ENCODE measurements at regions not wholly inside any gene's neighbourhood (a gene's known extent, or its start where the extent isn't known, plus 50 kb on each side); places are given as distances from the start of the nearest gene placed in this dataset.

DNA sequence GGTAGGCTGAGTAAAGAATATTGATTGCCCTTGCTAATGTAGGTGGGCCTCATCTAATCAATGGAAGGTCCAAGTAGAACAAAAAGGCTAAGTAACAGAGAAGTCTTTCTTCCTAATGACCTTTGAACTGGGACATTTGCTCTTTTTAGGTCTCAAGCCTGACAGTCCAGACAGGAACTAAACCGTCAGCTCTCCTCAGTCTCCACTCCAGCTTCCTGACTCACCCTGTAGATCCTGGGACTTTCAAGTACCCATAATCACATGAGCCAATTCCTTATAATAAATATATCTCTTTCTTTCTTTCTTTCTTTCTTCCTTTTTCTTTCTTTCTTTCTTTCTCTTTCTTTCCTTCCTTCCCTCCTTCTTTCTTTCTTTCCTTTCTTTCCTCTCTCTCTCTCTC is 479.5 kb upstream of the PAPPA start (continued):
- TF ChIP-seq, protein P1, sequence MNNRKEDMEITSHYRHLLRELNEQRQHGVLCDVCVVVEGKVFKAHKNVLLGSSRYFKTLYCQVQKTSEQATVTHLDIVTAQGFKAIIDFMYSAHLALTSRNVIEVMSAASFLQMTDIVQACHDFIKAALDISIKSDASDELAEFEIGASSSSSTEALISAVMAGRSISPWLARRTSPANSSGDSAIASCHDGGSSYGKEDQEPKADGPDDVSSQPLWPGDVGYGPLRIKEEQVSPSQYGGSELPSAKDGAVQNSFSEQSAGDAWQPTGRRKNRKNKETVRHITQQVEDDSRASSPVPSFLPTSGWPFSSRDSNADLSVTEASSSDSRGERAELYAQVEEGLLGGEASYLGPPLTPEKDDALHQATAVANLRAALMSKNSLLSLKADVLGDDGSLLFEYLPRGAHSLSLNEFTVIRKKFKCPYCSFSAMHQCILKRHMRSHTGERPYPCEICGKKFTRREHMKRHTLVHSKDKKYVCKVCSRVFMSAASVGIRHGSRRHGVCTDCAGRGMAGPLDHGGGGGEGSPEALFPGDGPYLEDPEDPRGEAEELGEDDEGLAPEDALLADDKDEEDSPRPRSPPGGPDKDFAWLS (CRISPR knock-in tag; IDR thresholded peaks at IDR 0.05; ENCODE audit: borderline replicate concordance) = no peak
- no peak for TF ChIP-seq CCDC6 (CRISPR knock-in tag; IDR thresholded peaks at IDR 0.05)

DNA sequence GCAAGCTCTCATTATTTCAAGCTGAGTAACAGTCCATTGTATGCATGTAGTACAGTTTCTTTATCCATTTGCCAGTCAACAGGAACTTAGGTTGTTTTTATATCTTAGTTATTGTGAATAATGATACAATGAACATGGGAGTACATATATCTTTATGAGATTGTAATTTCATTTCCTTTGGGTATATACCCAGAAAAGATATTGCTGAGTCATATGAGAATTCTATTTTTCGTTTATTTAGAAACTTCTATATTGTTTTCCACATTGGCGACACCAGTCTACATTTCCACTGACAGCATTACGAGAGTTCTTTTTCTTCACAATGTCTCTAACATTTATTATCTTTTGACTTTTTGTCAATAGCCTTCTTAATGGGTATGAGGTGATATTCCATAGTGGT is 477.8 kb upstream of the PAPPA start:
- Histone ChIP-seq H3K9me3 (ENCODE audit: low read length) (no peaks in the 10 kb centered on the region), H3K4me2 (ENCODE audit: low read depth, low read length) (no peak overlapping the region), H3K4me1 (ENCODE audit: insufficient read depth, low read length) (no peaks in the 10 kb centered on the region), H3K9ac (ENCODE audit: insufficient read depth, low read depth, low read length) (no peak overlapping the region), H3K27me3 (ENCODE audit: control insufficient read depth in 1 of 2, insufficient read depth in 2 of 2, low read length in 2 of 2) (no peaks in the 10 kb centered on the region), H3K79me2 (ENCODE audit: insufficient read depth, low read length) (no peaks in the 10 kb centered on the region), H2AFZ (ENCODE audit: low read length) (no peak overlapping the region), H3K36me3 (replicated peaks in 1 of 2; ENCODE audit: control insufficient read depth in 1 of 2, insufficient read depth in 2 of 2, low read length in 2 of 2) (no peaks in the 10 kb centered on the region), H4K20me1 (ENCODE audit: insufficient read depth, low read length) (no peaks in the 10 kb centered on the region), H3K27ac (ENCODE audit: extremely low read length, insufficient read depth, low read length) (no peak overlapping the region), H3K4me3 (replicated peaks in 1 of 3; ENCODE audit: insufficient read depth in 1 of 3, low read depth in 2 of 3, low read length in 3 of 3) (no peak overlapping the region)
- whole genome bisulfite sequencing (ENCODE audit: low lambda C conversion rate) = 43% methylated on average over 3 of the region's 3 CpGs
- BruUV-seq (replicated peaks) = no TSS peak
- ATAC-seq (no peak), FAIRE-seq (no peak), DNase-seq (ENCODE audit: low spot score) (no peak)
- no peak for TF ChIP-seq ZMYM3 (CRISPR knock-in tag; IDR thresholded peaks at IDR 0.05)
- TF ChIP-seq CHCHD3 (CRISPR knock-in tag; IDR thresholded peaks at IDR 0.05) = no peak
- TF ChIP-seq, protein P2, sequence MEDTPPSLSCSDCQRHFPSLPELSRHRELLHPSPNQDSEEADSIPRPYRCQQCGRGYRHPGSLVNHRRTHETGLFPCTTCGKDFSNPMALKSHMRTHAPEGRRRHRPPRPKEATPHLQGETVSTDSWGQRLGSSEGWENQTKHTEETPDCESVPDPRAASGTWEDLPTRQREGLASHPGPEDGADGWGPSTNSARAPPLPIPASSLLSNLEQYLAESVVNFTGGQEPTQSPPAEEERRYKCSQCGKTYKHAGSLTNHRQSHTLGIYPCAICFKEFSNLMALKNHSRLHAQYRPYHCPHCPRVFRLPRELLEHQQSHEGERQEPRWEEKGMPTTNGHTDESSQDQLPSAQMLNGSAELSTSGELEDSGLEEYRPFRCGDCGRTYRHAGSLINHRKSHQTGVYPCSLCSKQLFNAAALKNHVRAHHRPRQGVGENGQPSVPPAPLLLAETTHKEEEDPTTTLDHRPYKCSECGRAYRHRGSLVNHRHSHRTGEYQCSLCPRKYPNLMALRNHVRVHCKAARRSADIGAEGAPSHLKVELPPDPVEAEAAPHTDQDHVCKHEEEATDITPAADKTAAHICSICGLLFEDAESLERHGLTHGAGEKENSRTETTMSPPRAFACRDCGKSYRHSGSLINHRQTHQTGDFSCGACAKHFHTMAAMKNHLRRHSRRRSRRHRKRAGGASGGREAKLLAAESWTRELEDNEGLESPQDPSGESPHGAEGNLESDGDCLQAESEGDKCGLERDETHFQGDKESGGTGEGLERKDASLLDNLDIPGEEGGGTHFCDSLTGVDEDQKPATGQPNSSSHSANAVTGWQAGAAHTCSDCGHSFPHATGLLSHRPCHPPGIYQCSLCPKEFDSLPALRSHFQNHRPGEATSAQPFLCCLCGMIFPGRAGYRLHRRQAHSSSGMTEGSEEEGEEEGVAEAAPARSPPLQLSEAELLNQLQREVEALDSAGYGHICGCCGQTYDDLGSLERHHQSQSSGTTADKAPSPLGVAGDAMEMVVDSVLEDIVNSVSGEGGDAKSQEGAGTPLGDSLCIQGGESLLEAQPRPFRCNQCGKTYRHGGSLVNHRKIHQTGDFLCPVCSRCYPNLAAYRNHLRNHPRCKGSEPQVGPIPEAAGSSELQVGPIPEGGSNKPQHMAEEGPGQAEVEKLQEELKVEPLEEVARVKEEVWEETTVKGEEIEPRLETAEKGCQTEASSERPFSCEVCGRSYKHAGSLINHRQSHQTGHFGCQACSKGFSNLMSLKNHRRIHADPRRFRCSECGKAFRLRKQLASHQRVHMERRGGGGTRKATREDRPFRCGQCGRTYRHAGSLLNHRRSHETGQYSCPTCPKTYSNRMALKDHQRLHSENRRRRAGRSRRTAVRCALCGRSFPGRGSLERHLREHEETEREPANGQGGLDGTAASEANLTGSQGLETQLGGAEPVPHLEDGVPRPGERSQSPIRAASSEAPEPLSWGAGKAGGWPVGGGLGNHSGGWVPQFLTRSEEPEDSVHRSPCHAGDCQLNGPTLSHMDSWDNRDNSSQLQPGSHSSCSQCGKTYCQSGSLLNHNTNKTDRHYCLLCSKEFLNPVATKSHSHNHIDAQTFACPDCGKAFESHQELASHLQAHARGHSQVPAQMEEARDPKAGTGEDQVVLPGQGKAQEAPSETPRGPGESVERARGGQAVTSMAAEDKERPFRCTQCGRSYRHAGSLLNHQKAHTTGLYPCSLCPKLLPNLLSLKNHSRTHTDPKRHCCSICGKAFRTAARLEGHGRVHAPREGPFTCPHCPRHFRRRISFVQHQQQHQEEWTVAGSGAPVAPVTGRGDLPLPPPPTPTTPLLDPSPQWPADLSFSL (CRISPR knock-in tag; IDR thresholded peaks at IDR 0.05) = no peak
- TF ChIP-seq KLF9 (CRISPR knock-in tag; IDR thresholded peaks at IDR 0.05; ENCODE audit: low read depth) = no peak
- in situ Hi-C loops (cut with HindIII; ENCODE audit: extremely low pct_ligation_motif_present, low pct_unique_long_range_greater_than_20kb) = no loop called here
- intact Hi-C loops (cut with micrococcal nuclease; ENCODE audit: unreplicated experiment) = no loop called here
- CTCF ChIA-PET (ENCODE audit: low intra/inter-chr PET ratio, low total read pairs) = no interaction called here
- POLR2A ChIA-PET = no interaction called here
